ENCODE measurements at regions not wholly inside any gene's neighbourhood (a gene's known extent, or its start where the extent isn't known, plus 50 kb on each side); places are given as distances from the start of the nearest gene placed in this dataset.

GRCh38 chr9:80552931-80553330, 981.2 kb downstream of the TLE4 start:
- TF ChIP-seq EP300 (IDR thresholded peaks at IDR 0.05; ENCODE audit: low read depth) (no peak), CTCF (IDR thresholded peaks at IDR 0.05) (no peak), POLR2A (IDR thresholded peaks at IDR 0.05) (no peak)

Measured in transverse colon (tissue), 3 donors.